OCI-M2 (cell line): ENCODE measurements at regions not wholly inside any gene's neighbourhood (a gene's known extent, or its start where the extent isn't known, plus 50 kb on each side); places are given as distances from the start of the nearest gene placed in this dataset.

ENCODE experiments used
- DNase-seq: peaks from one replicate; lab custom pipeline; 2025; ENCODE audit not compliant: unreplicated experiment; lab: John Stamatoyannopoulos, UW

DNA sequence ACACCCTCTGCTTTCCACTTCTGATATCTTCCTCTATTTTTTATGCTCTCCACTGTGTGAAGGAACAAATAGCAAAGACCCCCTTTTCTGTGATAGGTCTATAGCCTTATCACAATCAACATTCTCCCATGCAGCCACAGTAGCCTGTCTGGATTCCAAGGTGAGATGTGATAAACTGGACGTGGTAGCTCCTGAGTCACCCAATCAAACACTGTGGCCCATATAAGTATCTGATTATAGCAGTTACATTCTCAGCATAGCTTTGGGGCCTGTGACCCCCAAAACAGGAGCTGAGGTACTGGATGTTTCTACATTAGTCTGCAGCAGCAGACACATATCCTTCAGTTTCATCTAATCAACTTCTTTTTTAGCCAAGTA is 172.7 kb upstream of the IGFBP7 start:
- DNase-seq, result no peak

DNA sequence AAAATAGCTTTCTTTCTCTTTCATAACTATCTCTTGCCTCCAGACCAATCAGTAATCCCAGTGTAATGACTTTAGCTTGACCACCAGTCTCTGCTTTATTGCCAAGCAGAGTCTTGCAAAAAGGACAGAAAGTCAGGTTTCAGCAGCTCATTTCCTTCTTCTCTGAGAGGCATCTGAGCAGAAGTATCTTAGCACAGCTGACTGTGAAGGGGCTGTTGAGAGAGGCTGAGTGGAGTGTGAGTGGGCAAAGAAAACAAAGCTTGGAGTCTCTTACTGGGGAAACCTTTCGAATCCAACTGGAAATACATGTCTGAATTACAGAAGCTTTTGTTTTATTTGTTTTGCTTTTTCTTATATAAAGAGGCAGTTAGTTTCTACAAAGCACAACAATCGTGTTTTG is 170.3 kb upstream of the IGFBP7 start:
- no peak for DNase-seq

- DNase-seq, result no peak
Observed at GRCh38 chr4:57278780-57279179, 168.6 kb upstream of the IGFBP7 start.

DNA sequence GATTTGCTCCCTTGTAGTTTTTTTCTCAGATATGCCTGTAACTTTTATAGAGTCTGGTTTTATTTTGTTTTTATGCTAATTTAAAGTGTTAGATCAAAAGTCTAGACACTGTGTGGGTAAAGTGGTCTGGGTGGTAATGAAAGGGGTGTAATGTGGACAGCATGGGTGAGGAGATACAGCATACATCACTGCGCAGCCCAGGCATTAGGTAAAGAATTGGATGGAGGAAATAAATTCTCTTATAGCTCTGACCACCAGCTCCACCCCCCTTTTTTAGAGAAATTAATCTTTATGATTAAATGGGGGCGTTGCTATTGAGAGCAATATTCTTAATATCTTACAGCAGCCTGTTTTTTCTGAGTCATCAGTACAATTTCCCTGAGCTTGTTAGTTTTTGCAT is 163.9 kb upstream of the IGFBP7 start:
- no peak for DNase-seq

- DNase-seq, result no peak
Observed at GRCh38 chr4:57270346-57270745, 160.2 kb upstream of the IGFBP7 start.

- no peak for DNase-seq
Observed at GRCh38 chr4:57265831-57266582, 155.8 kb upstream of the IGFBP7 start.

DNA sequence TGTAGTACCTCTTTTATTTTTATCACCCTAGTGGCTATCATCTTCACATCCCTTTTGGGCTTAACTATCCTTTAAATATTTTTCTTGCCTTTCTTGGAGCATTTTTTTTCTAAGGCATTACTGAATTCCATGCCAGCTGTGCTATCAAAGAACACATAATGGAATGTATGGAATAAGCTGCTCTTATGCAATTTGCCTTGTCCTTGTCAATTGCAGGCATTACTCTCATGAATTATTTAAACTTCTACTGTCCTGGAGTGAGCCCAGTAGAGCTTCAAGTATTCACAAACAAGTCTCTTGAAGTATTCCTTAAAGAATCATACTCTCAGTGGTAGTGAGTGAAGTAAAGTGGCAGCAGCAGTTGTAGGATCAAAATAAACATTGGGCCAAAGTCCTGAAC is 144.6 kb upstream of the IGFBP7 start:
- DNase-seq, result no peak

- DNase-seq, result no peak
Observed at GRCh38 chr4:57249083-57249482, 138.9 kb upstream of the IGFBP7 start.

DNA sequence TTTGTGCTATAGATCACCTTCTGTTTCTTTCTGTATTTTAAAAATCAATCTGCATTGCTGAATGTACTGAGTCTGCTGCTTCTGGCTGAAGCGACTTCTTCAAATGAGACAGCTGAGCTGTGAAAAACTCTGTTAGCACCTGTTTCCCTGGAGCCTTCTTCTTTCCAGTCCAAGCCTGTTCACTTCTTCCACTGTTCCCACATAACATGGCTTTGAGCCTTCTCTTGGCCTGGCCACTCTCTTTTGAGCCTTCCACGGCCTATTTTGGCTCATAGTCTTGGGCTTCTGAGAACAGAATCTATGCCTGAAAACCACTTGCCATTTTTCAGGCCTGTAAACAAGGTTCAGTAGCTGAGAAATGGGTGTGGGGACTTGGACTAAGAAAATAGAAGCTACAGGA is 132.9 kb upstream of the IGFBP7 start:
- DNase-seq, result no peak

- no peak for DNase-seq
Observed at GRCh38 chr4:57234252-57234775, 124.1 kb upstream of the IGFBP7 start.

GRCh38 chr4:57233386-57233785 is 123.2 kb upstream of the IGFBP7 start:
- no peak for DNase-seq

DNA sequence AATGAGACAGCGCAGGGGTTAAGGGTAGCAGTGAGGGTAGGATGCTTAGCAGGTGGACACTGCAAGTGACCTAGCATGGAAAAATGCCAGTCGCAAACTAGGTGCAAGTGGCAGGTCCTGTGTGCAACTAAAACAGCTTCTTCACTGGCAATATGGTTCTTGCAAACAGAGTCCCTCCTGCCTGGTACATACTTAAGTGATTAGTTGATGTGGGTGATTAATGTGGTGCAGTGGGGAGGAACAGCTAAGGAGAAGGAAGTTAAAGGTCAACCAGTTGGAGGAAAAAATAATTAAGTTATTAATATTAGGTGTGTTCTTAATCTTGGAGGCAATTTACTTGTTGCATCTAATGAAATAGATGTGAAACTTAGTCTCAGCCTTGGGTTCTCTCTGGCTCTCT is 121.6 kb upstream of the IGFBP7 start:
- DNase-seq, result no peak

DNA sequence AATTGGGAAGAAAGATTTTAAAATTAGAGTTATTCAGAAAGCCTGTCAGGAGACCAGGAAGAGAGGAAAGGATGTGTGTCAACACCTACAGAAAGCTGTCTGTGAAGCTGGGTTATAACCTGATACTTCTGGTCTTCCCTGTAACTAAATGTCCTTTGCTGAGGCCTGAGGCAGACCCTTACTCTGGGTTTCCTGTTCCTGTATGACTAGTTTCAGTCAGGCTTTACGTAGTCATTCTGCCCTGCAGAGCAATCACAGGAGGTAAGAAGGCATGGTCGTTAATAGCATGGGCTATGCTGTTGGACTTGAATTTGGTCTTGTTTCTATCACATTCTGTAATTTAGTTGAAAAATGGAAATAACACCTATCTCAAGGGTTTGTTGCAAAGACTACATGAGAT is 110.5 kb upstream of the IGFBP7 start:
- no peak for DNase-seq

- no peak for DNase-seq
Observed at GRCh38 chr4:57220172-57220571, 110.0 kb upstream of the IGFBP7 start.

- no peak for DNase-seq
Observed at GRCh38 chr4:57219431-57219830, 109.2 kb upstream of the IGFBP7 start.

- no peak for DNase-seq
Observed at GRCh38 chr4:57214654-57215411, 104.6 kb upstream of the IGFBP7 start.

DNA sequence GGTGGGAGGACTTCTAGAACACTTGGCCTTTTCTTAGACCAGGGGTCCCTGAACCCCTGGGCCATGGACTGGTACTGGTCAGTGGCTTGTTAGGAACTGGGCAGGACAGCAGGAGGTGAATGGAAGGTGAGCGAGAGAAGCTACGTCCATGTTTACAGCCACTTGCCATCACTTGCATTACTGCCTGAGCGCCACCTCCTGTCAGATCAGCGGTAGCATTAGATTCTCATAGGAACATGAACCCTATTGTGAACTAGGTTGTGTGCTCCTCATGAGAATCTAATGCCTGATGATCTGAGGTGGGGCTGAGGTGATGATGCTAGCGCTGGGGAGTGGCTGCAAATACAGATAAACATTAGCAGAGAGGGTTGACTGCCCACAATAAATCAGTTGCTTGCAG is 100.9 kb upstream of the IGFBP7 start:
- no peak for DNase-seq

DNA sequence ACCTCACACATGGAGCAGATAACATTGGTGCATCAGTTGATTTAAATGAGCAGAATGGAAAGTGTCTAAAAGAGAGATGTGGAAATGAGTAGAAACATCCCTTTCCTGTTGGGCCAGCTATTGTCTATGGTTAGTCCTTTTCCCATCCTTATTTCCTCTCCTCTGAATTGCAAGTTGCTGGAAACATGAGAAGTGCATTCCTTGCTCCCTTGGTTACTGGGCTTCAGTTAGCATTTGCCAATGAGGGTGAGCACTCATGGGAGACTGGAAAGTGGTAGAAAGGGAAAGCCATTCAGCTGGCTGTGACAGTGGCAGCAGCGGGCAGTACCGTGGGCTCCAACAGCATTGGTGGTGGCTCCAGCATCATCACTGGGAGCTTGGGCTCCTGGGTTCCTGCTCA is 96.0 kb upstream of the IGFBP7 start:
- DNase-seq, result no peak

DNA sequence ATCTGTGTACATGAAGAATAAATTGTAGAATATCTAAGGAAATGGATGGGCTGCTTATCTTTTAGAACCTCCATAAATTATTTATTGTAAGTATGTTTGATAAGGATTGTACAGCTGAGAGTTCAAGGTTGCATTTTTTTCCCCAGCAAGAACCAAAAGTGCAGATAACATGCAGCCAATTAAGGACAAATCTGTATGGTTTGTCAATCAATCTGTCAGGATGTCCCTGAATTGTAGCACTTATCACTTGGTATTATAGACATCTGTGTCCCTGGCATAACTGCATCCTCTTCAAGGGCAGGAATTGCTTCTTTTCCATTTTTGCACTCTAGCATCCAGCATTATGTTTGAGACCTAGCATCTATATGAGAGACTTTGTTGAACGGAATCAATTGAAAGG is 95.4 kb upstream of the IGFBP7 start:
- DNase-seq, result no peak

DNA sequence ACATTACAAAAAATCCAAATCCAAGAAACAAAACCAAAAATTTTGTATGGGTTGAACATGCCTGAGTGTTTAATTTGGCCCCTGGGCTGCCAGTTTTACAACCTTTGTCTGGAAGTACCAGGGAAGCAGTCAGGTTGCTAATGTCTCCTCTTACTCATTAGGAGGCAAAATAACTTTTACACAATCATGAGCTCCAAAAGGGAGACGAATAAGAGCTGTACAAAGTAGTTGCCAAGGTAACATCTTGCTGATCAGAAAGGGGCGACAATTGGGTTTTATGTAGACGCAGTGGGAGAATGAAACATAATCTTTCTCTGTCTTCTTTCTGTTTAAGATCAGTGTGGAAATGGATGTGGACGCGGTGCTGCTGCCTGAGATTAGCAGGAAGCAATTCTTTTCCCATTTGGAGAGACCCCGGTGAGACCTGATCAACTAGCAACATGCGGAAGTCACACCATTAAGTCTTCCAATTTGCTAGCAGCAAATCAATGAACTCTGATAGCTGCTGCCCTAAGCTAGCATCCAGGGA is 90.7 kb upstream of the IGFBP7 start:
- no peak for DNase-seq

- no peak for DNase-seq
Observed at GRCh38 chr4:57199267-57199666, 89.1 kb upstream of the IGFBP7 start.

- no peak for DNase-seq
Observed at GRCh38 chr4:57195622-57196021, 85.4 kb upstream of the IGFBP7 start.
